ENCODE measurements at regions not wholly inside any gene's neighbourhood (a gene's known extent, or its start where the extent isn't known, plus 50 kb on each side); places are given as distances from the start of the nearest gene placed in this dataset.
A peak's percentile ranks its signal among the peaks of the same experiment; 100 is the strongest.

DNA sequence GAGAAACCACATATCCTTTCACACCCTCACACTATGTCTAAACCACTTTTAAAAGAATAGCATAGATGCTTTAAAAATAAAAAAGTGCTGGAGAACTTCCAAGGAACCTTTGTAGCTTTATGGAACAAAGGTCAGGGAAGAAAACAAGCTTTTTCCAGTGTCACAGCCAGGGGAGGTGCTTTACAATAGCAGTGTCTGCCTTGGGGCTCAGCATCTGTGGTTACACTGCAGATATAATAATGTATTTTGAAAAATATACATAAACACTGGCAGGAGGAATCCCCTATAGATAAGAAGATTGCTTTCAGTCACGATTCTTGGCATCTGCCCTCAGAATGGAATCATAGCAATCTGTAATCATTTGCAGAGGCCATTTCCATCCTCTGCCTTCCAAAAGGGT is 362.4 kb upstream of the LRRC3B start (continued):
- TF ChIP-seq, protein P1, sequence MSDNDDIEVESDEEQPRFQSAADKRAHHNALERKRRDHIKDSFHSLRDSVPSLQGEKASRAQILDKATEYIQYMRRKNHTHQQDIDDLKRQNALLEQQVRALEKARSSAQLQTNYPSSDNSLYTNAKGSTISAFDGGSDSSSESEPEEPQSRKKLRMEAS (IDR thresholded peaks at IDR 0.05; ENCODE audit: low read depth): no peak
- TF ChIP-seq GATA2 (CRISPR knock-in tag; IDR thresholded peaks at IDR 0.05) (peak; percentile 55; the same call in 1 of the 2 replicates), NFIC (IDR thresholded peaks at IDR 0.05; ENCODE audit: borderline replicate concordance) (no peak), FOXJ3 (CRISPR knock-in tag; IDR thresholded peaks at IDR 0.05) (peak; percentile 53; the same call in 1 of the 2 replicates), FOSL2 (IDR thresholded peaks at IDR 0.05; ENCODE audit: borderline replicate concordance, low read depth) (no peak), RFX5 (IDR thresholded peaks at IDR 0.05; ENCODE audit: low read length) (no peak), FOXM1 (IDR thresholded peaks at IDR 0.05; ENCODE audit: low read depth) (no peak), JUND (IDR thresholded peaks at IDR 0.05) (no peak), TAF1 (IDR thresholded peaks at IDR 0.05; ENCODE audit: borderline replicate concordance, low read depth, low read length) (no peak), POLR2AphosphoS5 (IDR thresholded peaks at IDR 0.05; ENCODE audit: low read depth, low read length) (no peak), RXRA (IDR thresholded peaks at IDR 0.05; ENCODE audit: borderline replicate concordance, low read depth) (no peak), EZH2phosphoT487 (IDR thresholded peaks at IDR 0.05; ENCODE audit: borderline replicate concordance, low read depth) (no peak)
- TF ChIP-seq, protein P2, sequence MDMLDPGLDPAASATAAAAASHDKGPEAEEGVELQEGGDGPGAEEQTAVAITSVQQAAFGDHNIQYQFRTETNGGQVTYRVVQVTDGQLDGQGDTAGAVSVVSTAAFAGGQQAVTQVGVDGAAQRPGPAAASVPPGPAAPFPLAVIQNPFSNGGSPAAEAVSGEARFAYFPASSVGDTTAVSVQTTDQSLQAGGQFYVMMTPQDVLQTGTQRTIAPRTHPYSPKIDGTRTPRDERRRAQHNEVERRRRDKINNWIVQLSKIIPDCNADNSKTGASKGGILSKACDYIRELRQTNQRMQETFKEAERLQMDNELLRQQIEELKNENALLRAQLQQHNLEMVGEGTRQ (IDR thresholded peaks at IDR 0.05; ENCODE audit: borderline replicate concordance, low read depth, low read length): no peak
- TF ChIP-seq, protein P3, sequence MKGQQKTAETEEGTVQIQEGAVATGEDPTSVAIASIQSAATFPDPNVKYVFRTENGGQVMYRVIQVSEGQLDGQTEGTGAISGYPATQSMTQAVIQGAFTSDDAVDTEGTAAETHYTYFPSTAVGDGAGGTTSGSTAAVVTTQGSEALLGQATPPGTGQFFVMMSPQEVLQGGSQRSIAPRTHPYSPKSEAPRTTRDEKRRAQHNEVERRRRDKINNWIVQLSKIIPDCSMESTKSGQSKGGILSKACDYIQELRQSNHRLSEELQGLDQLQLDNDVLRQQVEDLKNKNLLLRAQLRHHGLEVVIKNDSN (IDR thresholded peaks at IDR 0.05; ENCODE audit: borderline replicate concordance, low read depth): no peak
- TF ChIP-seq, protein P4, sequence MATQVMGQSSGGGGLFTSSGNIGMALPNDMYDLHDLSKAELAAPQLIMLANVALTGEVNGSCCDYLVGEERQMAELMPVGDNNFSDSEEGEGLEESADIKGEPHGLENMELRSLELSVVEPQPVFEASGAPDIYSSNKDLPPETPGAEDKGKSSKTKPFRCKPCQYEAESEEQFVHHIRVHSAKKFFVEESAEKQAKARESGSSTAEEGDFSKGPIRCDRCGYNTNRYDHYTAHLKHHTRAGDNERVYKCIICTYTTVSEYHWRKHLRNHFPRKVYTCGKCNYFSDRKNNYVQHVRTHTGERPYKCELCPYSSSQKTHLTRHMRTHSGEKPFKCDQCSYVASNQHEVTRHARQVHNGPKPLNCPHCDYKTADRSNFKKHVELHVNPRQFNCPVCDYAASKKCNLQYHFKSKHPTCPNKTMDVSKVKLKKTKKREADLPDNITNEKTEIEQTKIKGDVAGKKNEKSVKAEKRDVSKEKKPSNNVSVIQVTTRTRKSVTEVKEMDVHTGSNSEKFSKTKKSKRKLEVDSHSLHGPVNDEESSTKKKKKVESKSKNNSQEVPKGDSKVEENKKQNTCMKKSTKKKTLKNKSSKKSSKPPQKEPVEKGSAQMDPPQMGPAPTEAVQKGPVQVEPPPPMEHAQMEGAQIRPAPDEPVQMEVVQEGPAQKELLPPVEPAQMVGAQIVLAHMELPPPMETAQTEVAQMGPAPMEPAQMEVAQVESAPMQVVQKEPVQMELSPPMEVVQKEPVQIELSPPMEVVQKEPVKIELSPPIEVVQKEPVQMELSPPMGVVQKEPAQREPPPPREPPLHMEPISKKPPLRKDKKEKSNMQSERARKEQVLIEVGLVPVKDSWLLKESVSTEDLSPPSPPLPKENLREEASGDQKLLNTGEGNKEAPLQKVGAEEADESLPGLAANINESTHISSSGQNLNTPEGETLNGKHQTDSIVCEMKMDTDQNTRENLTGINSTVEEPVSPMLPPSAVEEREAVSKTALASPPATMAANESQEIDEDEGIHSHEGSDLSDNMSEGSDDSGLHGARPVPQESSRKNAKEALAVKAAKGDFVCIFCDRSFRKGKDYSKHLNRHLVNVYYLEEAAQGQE (IDR thresholded peaks at IDR 0.05; ENCODE audit: low read depth, low read length): no peak

DNA sequence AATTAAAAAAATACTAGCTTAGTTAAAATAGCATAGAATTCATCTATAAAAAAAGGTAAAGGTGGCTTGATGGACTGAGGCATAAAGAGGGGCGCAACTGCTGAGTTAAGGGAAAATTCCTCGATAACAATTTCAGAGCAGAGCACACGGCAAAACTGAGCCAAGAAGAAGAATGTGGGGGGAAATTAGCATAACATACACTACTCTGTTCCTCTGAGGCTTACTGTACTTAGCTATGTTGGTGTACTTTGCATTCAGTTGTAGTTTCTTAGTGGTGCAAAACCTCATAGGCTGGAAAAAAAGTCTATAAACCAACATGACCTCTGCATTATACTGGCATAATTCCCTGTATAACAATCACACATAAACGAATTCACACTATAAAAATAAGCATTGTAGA is 357.9 kb upstream of the LRRC3B start:
- Histone ChIP-seq H3K4me3 (ENCODE audit: low read depth in 2 of 2, low read length in 1 of 2) (no peak overlapping the region), H3K27me3 (ENCODE audit: insufficient read depth) (no peaks in the 10 kb centered on the region), H3K27ac (ENCODE audit: low read depth in 2 of 2, low read length in 1 of 2) (no peak overlapping the region), H3K9me3 (no peaks in the 10 kb centered on the region; the same call in 1 of the 2 replicates), H3K36me3 (replicated peaks in 1 of 2; ENCODE audit: control insufficient read depth in 1 of 2, insufficient read depth in 2 of 2, low read length in 1 of 2) (no peaks in the 10 kb centered on the region), H2AFZ (ENCODE audit: low read depth) (no peak overlapping the region), H4K20me1 (ENCODE audit: insufficient read depth) (no peaks in the 10 kb centered on the region), H3K9ac (no peak overlapping the region), H3K4me1 (ENCODE audit: control insufficient read depth in 1 of 2, insufficient read depth in 2 of 2, low read depth in 1 of 2, low read length in 1 of 2) (peaks cover 0 to 8% of the 10 kb centered on the region in 2 experiments; a peak in 2 of 4 replicates), H3K79me2 (ENCODE audit: insufficient read depth) (no peaks in the 10 kb centered on the region), H3F3A (replicated peaks; ENCODE audit: insufficient read depth) (no peaks in the 10 kb centered on the region), H3K9me2 (no peaks in the 10 kb centered on the region), H3K4me2 (no peak overlapping the region)
- DNase-seq: no peak
- ChIA-PET CTCF (no interaction called here), POLR2A (no interaction called here)
- 27% methylated on average over 4 of the region's 4 CpGs for WGBS (ENCODE audit: low lambda C conversion rate)
- TF ChIP-seq JUND (IDR thresholded peaks at IDR 0.05) (no peak), TEAD4 (IDR thresholded peaks at IDR 0.05; ENCODE audit: borderline replicate concordance, insufficient read depth) (no peak), YY1 (IDR thresholded peaks at IDR 0.05; ENCODE audit: low read depth) (no peak), RAD21 (IDR thresholded peaks at IDR 0.05; ENCODE audit: low read length) (no peak), RCOR1 (IDR thresholded peaks at IDR 0.05; ENCODE audit: low read length) (no peak), GATA2 (CRISPR knock-in tag; IDR thresholded peaks at IDR 0.05) (no peak), RFX5 (IDR thresholded peaks at IDR 0.05; ENCODE audit: low read length) (no peak), FOXM1 (IDR thresholded peaks at IDR 0.05; ENCODE audit: low read depth) (no peak)
- TF ChIP-seq, protein P5, sequence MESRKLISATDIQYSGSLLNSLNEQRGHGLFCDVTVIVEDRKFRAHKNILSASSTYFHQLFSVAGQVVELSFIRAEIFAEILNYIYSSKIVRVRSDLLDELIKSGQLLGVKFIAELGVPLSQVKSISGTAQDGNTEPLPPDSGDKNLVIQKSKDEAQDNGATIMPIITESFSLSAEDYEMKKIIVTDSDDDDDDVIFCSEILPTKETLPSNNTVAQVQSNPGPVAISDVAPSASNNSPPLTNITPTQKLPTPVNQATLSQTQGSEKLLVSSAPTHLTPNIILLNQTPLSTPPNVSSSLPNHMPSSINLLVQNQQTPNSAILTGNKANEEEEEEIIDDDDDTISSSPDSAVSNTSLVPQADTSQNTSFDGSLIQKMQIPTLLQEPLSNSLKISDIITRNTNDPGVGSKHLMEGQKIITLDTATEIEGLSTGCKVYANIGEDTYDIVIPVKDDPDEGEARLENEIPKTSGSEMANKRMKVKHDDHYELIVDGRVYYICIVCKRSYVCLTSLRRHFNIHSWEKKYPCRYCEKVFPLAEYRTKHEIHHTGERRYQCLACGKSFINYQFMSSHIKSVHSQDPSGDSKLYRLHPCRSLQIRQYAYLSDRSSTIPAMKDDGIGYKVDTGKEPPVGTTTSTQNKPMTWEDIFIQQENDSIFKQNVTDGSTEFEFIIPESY (IDR thresholded peaks at IDR 0.05; ENCODE audit: borderline replicate concordance, low read depth): no peak
- TF ChIP-seq, protein P3 (IDR thresholded peaks at IDR 0.05; ENCODE audit: borderline replicate concordance, low read depth): no peak
- TF ChIP-seq, protein P2 (IDR thresholded peaks at IDR 0.05; ENCODE audit: borderline replicate concordance, low read depth, low read length): no peak

Measured in SK-N-SH (cell line).